Ovary (tissue), 7 donors: ENCODE measurements at regions not wholly inside any gene's neighbourhood (a gene's known extent, or its start where the extent isn't known, plus 50 kb on each side); places are given as distances from the start of the nearest gene placed in this dataset.

Experiments used
- DNase-seq, 5 donors: peaks; one replicate each; pipeline ENCODE4 v3.0.0-alpha.2; 2019 to 2020
- H3K27ac ChIP-seq, 2 donors: fragments of 200-600 bp; one replicate each; pipeline versions ENCODE4 v1.5.1 to v1.8.0; 2019 to 2022
- H3K27me3 ChIP-seq: fragments of 200-600 bp; one replicate; pipeline ENCODE4 v1.8.0; 2022
- H3K36me3 ChIP-seq: fragments of 200-600 bp; sonication (generic); one replicate; pipeline ENCODE4 v1.5.1; 2019
- H3K4me1 ChIP-seq: one replicate; pipeline ENCODE4 v1.8.1; 2013; ENCODE audit warnings: mild to moderate bottlenecking, moderate library complexity; ENCODE audit not compliant: insufficient read depth
- H3K4me3 ChIP-seq: fragments of 200-600 bp; sonication (generic); one replicate; pipeline ENCODE4 v1.5.1; 2017
- H3K9me3 ChIP-seq, 2 donors: fragments of 200-600 bp in 1 of 2; sonication (generic) in 1 of 2; one replicate each; pipeline versions ENCODE4 v1.5.1 to v1.8.1; 2013 to 2019; ENCODE audit warnings: mild to moderate bottlenecking in 1 of 2, moderate library complexity in 1 of 2
- EP300 ChIP-seq: sonication (generic); formaldehyde crosslinking; IDR thresholded peaks from one replicate; pipeline ENCODE4 v1.6.1; 2017; ENCODE audit warnings: antibody characterized with exemption
- POLR2A ChIP-seq: fragments of 450-650 bp; IDR thresholded peaks from one replicate; pipeline ENCODE4 v1.6.1; 2017; ENCODE audit warnings: antibody characterized with exemption, mild to moderate bottlenecking, moderate library complexity
- WGBS, 3 donors: extraction: QIAGEN DNeasy Blood & Tissue Kit in 1 of 3; methylation state at CpG; one replicate each; pipeline versions ENCODE4 v1.1.5 to v1.1.7; 2013 to 2017; 5-methylcytosine and 5-hydroxymethylcytosine counted together
- intact Hi-C, 4 donors: fragments of 100-400 bp; cut with DNase I; formaldehyde crosslinking; loops; one replicate each; pipeline versions ENCODE4 v1.11.0 to v1.15.1; 2022 to 2023
- TF ChIP-seq, protein P1 (sequence below), 3 donors: fragments of 450-650 bp in 2 of 3; fragments of 200-600 bp in 1 of 3; IDR thresholded peaks; one replicate each; pipeline versions ENCODE4 v1.5.1 to v1.8.0; 2016 to 2022; ENCODE audit warnings: antibody characterized with exemption in 3 of 3, mild to moderate bottlenecking in 1 of 3
- donor health status: DM: no; HTN: no; CAD: no; lungs with moderate emphysema.
- donor health status: DM: no; HTN: no; CAD: no.
- donor health status: Bipolar disorder and iron deficiency.
- donor health status: DM: no; HTN: no; CAD: no.
- donor health status: DM: yes; HTN: yes; CAD: no.

DNA sequence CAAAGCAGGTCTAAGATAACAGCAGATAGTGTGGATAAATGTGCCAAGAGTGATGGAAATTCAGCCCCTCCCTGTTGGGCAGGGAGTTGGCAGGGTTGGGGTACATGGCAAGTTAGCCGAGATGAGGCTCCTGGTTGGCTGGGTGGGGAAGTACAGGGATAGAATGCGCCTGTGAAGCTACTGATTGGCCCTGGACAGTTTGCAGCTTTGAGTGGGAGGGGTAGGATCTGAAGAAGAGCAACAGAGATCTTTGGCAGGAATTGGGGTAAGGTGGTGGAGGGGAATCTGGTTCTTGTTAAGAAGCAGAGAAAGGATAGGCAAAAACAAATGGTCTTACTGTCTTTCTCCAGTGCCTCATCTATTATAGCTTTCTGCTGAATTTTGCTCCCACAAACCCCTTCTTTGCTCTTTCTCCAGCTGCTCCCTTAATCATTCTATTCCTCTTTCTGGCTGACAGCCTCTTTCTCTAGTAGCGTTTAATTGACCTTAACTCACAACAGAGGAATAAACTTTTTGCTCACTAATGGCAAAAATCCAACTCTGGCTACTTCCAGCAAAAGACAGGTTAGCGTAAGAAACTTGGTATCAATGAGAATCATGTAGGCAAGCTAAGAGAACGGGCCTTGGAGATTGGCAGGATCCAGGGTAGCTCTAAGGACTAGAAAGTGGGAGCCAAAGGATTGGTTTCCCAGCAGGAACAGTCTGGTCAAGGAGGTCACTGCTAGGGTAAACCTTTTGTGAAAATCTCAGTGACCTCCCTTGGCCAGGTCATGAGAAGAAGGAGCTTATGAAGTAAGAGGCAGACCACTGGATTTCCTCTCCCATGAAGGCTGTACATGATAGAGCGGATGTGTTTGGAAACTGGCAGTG is 86.3 kb upstream of the CARMIL1 start:
- Histone ChIP-seq H3K4me3 (no peak overlapping the region), H3K36me3 (no peaks in the 10 kb centered on the region), H3K4me1 (peaks cover 10% of the 10 kb centered on the region), H3K9me3 (no peaks in the 10 kb centered on the region), H3K27ac (peak overlapping the region; percentile 54 to 74), H3K27me3 (no peaks in the 10 kb centered on the region)
- intact Hi-C loops: loop anchor here in 1 of 4 donors (10.0 kb wide), 1 partner anchor 468 kb away; no protein-coding TSS in a partner anchor
- 7 to 13% (median 10%) methylated on average over 6 of the region's 6 CpGs for WGBS, 3 donors
- TF ChIP-seq, protein P1, sequence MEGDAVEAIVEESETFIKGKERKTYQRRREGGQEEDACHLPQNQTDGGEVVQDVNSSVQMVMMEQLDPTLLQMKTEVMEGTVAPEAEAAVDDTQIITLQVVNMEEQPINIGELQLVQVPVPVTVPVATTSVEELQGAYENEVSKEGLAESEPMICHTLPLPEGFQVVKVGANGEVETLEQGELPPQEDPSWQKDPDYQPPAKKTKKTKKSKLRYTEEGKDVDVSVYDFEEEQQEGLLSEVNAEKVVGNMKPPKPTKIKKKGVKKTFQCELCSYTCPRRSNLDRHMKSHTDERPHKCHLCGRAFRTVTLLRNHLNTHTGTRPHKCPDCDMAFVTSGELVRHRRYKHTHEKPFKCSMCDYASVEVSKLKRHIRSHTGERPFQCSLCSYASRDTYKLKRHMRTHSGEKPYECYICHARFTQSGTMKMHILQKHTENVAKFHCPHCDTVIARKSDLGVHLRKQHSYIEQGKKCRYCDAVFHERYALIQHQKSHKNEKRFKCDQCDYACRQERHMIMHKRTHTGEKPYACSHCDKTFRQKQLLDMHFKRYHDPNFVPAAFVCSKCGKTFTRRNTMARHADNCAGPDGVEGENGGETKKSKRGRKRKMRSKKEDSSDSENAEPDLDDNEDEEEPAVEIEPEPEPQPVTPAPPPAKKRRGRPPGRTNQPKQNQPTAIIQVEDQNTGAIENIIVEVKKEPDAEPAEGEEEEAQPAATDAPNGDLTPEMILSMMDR (IDR thresholded peaks at IDR 0.05): no peak
- no peak for TF ChIP-seq POLR2A
- TF ChIP-seq EP300: peak; percentile 31
- peak in 4 of 5 donors; percentile 47 to 74 (median 60) for DNase-seq

DNA sequence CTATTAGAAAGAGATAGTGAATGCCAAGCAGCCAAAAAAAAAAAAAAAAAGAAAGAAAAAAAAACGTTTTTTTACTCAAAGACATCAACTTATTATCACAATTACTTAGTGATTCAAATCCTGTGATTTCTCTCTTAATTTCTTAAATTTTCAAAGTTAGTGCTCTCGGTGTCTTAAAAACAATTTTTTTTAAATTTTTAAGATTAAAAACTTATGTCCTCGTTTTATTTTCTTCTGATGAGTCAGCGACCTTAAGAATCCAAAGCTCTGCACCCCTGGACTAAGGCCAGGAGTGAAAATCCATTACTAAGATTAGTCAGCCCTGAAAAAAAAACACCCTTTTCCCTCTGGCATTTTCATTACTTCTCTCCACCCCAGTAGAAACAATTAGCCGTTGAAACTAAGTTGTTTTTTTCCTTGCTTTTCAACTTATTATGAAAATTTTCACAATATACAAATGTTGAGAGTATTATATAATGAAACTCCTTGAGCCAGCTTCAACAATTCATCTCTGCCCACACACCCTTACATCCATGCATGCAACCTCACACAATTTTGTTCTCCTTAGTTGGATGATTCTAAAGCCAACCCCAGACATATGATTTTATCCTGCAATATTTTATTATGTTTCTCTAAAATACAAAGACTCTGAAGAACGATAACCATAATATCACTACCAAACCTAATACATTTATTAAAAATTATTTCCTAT is 85.6 kb upstream of the CARMIL1 start:
- Histone ChIP-seq H3K4me3 (no peak overlapping the region), H3K27ac (peak overlapping the region in 1 of 2 donors; percentile 74)
- DNase-seq: peak in 3 of 5 donors; percentile 74 to 81 (median 78)

DNA sequence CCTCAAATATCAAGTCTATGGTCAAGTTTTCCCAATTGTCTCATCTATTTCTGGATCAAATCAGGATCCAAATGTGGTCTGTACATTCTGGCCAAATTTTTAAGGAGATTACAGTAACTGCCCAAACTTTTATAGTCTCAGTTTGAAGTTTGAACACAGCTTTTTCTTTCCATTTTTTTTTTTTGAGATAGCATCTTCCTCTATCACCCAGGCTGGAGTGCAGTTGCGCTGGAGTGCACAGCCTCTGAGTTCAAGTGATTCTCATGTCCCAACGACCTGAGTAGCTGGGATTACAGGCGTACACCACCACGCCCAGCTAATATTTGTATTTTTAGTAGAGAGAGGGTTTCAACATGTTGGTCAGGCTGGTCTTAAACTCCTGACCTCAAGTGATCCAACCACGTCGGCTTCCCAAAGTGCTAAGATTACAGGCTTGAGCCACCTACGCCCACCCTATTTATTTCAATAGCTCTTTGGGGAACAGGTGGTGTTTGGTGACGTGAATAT is 84.9 kb upstream of the CARMIL1 start:
- DNase-seq: no peak
- intact Hi-C loops: loop anchor here in 1 of 4 donors (10.0 kb wide), 1 partner anchor 469 kb away; no protein-coding TSS in a partner anchor
- no peak overlapping the region for H3K4me3 ChIP-seq
- H3K27ac ChIP-seq: peak overlapping the region in 1 of 2 donors; percentile 60
- no peaks in the 10 kb centered on the region for H3K36me3 ChIP-seq
- H3K4me1 ChIP-seq: peaks cover 10% of the 10 kb centered on the region
- 58 to 71% (median 59%) methylated on average over 8 of the region's 8 CpGs for WGBS, 3 donors
- no peaks in the 10 kb centered on the region for H3K27me3 ChIP-seq
- TF ChIP-seq EP300 (no peak), POLR2A (no peak)
- TF ChIP-seq, protein P1 (IDR thresholded peaks at IDR 0.05): no peak
- H3K9me3 ChIP-seq: no peaks in the 10 kb centered on the region

More for the DNA sequence above, 85.6 kb upstream of the CARMIL1 start:
- TF ChIP-seq, protein P1 (IDR thresholded peaks at IDR 0.05): no peak
- TF ChIP-seq POLR2A: no peak
- no peak for TF ChIP-seq EP300
- 1 to 4% (median 3%) methylated on average over 6 of the region's 6 CpGs for WGBS, 3 donors
- Histone ChIP-seq H3K4me1 (peaks cover 10% of the 10 kb centered on the region), H3K36me3 (no peaks in the 10 kb centered on the region), H3K27me3 (no peaks in the 10 kb centered on the region), H3K9me3 (no peaks in the 10 kb centered on the region)
- intact Hi-C loops: loop anchor here in 1 of 4 donors (10.0 kb wide), 1 partner anchor 469 kb away; no protein-coding TSS in a partner anchor

DNA sequence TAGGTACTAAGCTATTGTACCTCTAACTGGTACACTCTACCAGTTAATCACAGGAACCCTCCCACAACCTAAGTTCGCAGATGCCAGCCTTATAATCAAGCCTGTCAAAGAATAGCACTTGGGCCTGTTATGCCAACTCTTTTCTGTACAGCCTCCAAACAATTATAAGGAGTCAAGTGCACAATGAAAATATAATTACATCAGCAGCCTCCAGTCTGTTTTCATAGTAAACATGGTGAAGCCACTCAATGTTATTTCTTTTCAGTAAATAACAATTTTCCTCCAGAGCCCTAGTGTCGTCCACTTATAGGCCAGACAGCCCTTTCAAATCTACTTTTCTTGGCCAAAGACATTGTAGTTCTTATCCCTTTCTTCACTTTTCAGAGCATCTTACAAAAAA is 82.7 kb upstream of the CARMIL1 start:
- no peak for DNase-seq
- Histone ChIP-seq H3K36me3 (no peaks in the 10 kb centered on the region), H3K4me1 (peaks cover 10% of the 10 kb centered on the region), H3K27ac (no peak overlapping the region), H3K27me3 (no peaks in the 10 kb centered on the region), H3K9me3 (no peaks in the 10 kb centered on the region), H3K4me3 (no peak overlapping the region)
- intact Hi-C loops: loop anchor here in 1 of 4 donors (10.0 kb wide), 1 partner anchor 472 kb away; no protein-coding TSS in a partner anchor
- TF ChIP-seq, protein P1 (IDR thresholded peaks at IDR 0.05): no peak
- no peak for TF ChIP-seq EP300
- WGBS, 3 donors: 86 to 93% (median 89%) methylated on average over 2 of the region's 2 CpGs
